GF-D8 (cell line): ENCODE measurements at regions not wholly inside any gene's neighbourhood (a gene's known extent, or its start where the extent isn't known, plus 50 kb on each side); places are given as distances from the start of the nearest gene placed in this dataset.

ENCODE experiments used
- DNase-seq: peaks from one replicate; lab custom pipeline; 2025; lab: John Stamatoyannopoulos, UW

DNA sequence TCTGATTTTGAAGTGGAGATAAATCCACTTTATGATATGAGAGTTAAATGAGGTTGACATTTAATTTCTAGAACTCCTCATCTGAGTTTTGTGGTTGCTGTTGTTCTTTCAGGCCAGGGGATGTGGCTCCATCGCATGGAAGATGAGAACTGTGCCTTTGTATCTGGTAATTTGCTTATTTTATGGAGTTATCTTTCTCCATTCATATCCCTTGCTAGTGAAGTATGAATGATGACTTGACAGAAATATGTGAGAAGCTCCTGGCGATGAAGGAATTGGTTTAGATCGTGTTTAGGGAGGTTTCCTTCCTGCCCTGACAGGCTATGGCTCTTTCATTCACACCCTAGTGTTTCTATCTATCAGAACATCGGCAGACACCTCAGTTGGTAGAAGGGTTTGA is 393.7 kb downstream of the ETS1 start:
- DNase-seq = no peak

DNA sequence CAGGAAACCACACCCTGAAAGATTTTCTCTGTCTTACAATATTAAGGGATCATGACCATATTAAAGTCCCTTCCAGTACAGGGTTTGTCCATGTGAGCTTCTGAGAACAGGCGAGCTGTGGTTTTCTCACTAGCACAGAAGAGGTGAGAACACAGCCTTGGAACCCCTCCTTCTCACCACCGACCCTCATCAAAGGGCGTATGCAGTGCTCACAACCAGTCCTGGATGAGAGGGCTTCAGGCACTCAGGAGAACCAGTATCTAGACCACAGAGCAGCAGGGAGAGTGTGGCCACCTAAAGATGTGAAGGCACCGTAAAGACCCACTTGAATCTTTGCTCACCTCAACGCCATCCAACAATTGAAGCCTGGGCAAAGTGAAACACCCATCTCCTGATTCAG is 397.0 kb downstream of the ETS1 start:
- DNase-seq = no peak

GRCh38 chr11:128189823-128190222 is 397.5 kb downstream of the ETS1 start:
- no peak for DNase-seq

- no peak for DNase-seq
These were observed 398.9 kb downstream of the ETS1 start for GRCh38 chr11:128188346-128189004.

GRCh38 chr11:128187835-128188234 is 399.5 kb downstream of the ETS1 start:
- DNase-seq = no peak

- DNase-seq = no peak
These were observed 400.0 kb downstream of the ETS1 start for GRCh38 chr11:128187377-128187776.

DNA sequence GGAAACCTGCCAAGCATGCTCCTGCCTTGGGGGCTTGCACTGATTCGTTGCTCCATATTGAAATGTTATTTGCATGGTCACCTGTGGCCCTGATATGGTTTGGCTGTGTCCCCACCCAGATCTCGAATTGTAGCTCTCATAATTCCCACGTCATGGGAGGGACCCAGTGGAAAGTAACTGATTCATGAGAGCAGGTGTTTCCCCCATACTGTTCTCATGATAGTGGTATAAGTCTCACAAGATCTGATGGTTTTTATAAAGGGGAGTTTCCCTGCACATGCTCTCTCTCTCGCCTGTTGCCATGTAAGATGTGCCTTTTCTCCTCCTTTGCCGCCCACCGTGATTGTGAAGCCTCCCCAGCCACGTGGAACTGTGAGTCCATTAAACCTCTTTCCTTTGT is 402.4 kb downstream of the ETS1 start:
- no peak for DNase-seq

GRCh38 chr11:128182844-128183243 is 404.5 kb downstream of the ETS1 start:
- no peak for DNase-seq

- DNase-seq = no peak
These were observed 405.4 kb downstream of the ETS1 start for GRCh38 chr11:128181984-128182383.

DNA sequence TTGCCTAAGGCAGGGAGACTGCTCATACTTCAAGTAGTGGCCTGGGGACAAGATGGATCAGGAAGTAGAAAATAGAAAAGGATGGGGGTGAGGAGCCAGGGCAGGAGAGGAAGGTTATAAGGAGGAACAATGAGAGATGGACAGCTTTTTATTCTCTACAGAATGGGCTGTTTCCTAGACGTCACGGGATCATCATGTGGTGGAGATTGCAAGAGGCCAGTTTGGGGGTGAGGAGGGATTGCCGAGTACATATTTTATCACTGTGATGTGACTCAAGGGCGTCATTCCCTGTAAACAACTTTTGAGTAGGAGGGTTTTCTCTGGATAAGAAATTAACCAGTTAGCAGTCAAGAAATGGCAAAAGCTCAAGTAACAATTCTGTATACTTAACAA is 406.3 kb downstream of the ETS1 start:
- DNase-seq = no peak

GRCh38 chr11:128180441-128181087 is 406.8 kb downstream of the ETS1 start:
- no peak for DNase-seq

- no peak for DNase-seq
These were observed 407.8 kb downstream of the ETS1 start for GRCh38 chr11:128179512-128179911.

GRCh38 chr11:128179039-128179438 is 408.3 kb downstream of the ETS1 start:
- DNase-seq = no peak

DNA sequence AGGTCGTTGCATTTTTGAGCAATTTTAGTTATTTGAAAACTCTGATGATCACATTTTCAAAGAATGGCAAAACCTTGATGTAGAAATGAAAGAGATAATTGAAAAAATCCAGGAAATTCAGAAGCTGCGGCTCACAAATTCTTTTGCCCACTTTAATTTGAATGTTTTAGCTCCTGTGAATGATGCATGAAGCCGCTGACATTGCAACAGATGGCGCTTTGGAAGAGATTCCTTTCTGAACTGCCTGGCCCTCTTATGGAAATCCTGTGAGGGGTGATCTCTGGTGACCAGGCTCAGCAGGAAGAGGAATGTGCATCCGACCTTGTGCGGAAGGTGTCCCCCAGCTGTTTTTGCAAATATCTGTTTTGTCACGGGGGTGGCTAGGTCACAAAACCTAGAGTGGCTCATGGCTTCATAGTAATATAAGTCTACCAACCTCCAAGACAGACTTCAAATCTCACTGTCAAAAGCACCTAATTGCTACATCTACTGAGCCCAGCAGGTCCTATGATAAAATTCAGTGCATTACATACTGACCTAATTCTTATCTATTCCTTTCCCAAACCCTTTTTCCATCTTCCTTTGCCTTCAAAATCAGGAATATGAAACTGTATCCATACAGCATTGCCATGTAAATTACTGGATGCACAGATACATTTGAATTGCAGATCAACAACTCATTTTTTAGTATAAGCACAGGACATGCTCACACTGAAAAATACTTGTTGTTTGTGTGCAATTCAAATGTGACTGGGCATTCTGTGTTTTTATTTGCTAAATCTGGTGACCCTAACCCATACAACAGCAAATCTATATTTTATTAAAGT is 412.7 kb downstream of the ETS1 start:
- no peak for DNase-seq

- DNase-seq = peak; percentile 55
These were observed 415.1 kb downstream of the ETS1 start for GRCh38 chr11:128172046-128172878.

- DNase-seq = no peak
These were observed 415.9 kb downstream of the ETS1 start for GRCh38 chr11:128171506-128171905.

- DNase-seq = no peak
These were observed 421.8 kb downstream of the ETS1 start for GRCh38 chr11:128165572-128165971.

DNA sequence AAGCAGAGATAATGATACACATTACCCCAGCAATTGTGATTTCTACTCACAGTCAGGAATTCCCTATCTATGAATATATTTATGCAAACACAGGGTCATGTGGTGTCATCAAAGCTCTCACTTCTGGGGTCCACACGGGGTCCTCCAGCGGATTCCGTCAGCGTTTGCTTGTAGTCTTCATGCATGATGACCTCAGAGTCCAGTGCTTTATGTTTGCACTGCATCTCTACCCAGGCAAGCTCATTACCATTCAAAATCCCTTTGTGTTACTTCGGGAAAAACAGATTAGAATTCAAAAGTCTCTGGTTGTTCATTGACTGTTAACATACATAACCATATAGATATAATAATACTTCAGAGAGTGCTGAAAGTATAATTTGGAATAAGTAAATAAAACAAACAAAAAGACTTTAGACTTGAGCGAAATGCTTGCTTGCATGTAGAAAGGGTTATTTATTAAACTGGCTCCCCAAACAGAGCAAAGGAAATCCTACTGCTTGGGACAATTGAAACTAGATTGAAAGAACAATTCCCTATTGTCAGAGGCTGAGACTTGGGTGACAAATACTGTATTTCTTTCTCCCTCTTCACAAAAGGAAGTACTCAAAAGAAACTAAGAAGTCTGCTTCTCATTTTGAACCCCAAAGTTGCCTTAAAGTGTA is 423.1 kb downstream of the ETS1 start:
- DNase-seq = no peak

- DNase-seq = no peak
These were observed 425.4 kb downstream of the ETS1 start for GRCh38 chr11:128161994-128162393.

DNA sequence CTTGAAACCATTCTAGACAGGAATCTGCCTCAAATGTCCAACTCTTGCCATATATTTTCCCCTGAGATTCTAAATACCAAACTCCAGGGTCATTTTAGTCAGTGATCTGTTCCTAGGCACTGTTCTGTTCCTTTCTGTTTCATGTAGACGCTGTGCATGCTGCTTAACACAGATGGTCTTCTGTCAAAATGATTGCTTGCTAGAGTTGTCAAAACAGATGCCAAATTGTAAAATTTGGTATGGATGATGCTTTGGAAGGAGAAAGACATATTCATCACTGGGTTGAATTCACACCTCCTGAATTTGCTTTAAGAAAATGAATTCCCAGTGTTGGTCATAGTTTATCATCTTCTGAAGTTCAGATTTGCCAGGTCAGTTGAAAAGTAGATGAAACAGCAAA is 425.9 kb downstream of the ETS1 start:
- DNase-seq = no peak

DNA sequence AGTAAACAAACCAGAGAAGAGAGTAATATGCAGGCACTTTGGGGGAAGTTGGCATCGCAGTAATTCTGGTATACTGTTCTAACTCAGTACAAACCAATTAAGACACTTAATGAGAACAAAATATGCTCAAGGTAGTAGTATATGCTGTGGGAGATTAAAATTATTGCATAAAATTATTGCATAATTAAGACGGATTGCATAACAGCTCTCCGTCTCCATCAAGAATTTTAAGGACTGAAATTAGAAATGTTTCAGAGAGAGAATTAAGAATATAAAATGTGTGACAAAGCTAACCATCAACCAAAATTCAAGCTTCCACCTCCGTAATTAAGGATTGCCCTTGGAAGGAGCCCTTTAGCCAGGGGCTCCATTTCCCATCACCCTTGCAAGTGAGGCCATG is 428.5 kb downstream of the ETS1 start:
- no peak for DNase-seq
